ENCODE measurements at regions not wholly inside any gene's neighbourhood (a gene's known extent, or its start where the extent isn't known, plus 50 kb on each side); places are given as distances from the start of the nearest gene placed in this dataset.

DNA sequence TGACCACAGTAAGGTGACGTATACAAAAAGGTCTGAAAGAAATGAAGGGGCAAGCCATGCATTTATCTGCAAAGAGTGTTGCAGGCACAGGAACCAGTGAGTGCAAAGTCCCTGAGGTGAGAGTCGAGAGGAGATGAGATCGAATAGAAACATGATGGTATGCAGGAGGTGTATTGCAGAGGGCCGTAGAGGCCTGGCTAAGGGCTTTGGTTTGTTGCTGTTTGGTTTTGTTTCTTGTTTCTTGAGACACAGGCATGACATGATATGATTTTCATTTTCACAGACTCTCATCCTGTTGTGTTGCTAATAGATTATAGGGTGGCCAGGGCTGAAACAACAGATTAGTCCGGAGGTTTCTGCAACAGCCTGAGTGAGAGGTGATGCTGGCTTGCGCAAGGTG, 80.4 kb downstream of the HSPH1 start:
- TF ChIP-seq PPARA (CRISPR knock-in tag; IDR thresholded peaks at IDR 0.05; ENCODE audit: borderline replicate concordance) (no peak), ESRRG (CRISPR knock-in tag; IDR thresholded peaks at IDR 0.05) (no peak), ISL1 (CRISPR knock-in tag; IDR thresholded peaks at IDR 0.05) (no peak), BACH2 (CRISPR knock-in tag; IDR thresholded peaks at IDR 0.05; ENCODE audit: borderline replicate concordance) (no peak), ARNTL (CRISPR knock-in tag; IDR thresholded peaks at IDR 0.05; ENCODE audit: borderline replicate concordance, low read depth) (no peak), ZFP3 (CRISPR knock-in tag; IDR thresholded peaks at IDR 0.05) (no peak), SNAI2 (CRISPR knock-in tag; IDR thresholded peaks at IDR 0.05) (no peak), TOX (CRISPR knock-in tag; IDR thresholded peaks at IDR 0.05; ENCODE audit: borderline replicate concordance) (no peak), RARB (CRISPR knock-in tag; IDR thresholded peaks at IDR 0.05) (no peak), CSDC2 (CRISPR knock-in tag; IDR thresholded peaks at IDR 0.05) (no peak)
- TF ChIP-seq, protein P1, sequence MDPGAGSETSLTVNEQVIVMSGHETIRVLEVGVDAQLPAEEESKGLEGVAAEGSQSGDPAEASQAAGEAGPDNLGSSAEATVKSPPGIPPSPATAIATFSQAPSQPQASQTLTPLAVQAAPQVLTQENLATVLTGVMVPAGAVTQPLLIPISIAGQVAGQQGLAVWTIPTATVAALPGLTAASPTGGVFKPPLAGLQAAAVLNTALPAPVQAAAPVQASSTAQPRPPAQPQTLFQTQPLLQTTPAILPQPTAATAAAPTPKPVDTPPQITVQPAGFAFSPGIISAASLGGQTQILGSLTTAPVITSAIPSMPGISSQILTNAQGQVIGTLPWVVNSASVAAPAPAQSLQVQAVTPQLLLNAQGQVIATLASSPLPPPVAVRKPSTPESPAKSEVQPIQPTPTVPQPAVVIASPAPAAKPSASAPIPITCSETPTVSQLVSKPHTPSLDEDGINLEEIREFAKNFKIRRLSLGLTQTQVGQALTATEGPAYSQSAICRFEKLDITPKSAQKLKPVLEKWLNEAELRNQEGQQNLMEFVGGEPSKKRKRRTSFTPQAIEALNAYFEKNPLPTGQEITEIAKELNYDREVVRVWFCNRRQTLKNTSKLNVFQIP (CRISPR knock-in tag; IDR thresholded peaks at IDR 0.05; ENCODE audit: borderline replicate concordance, low read depth), result no peak
- TF ChIP-seq, protein P2, sequence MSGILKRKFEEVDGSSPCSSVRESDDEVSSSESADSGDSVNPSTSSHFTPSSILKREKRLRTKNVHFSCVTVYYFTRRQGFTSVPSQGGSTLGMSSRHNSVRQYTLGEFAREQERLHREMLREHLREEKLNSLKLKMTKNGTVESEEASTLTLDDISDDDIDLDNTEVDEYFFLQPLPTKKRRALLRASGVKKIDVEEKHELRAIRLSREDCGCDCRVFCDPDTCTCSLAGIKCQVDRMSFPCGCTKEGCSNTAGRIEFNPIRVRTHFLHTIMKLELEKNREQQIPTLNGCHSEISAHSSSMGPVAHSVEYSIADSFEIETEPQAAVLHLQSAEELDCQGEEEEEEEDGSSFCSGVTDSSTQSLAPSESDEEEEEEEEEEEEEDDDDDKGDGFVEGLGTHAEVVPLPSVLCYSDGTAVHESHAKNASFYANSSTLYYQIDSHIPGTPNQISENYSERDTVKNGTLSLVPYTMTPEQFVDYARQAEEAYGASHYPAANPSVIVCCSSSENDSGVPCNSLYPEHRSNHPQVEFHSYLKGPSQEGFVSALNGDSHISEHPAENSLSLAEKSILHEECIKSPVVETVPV (CRISPR knock-in tag; IDR thresholded peaks at IDR 0.05), result no peak
- no peak for ATAC-seq

DNA sequence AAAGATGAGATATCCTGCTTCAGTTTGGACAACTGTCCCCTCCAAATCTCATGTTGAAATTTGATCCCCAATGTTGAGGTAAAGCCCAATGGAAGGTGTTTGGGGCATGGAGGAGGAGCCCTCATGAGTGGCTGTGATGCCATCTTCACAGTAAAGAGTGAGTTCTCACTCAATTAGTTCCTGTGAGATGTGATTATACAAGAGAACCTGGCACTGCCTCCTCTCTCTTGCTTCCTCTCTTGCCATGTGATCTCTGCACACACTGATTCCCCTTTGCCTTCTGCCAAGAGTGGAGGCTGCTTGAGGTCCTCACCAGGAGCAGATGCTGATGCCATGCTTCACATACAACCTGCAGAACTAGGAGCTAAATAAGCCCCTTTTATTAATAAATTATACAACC, 86.9 kb downstream of the HSPH1 start:
- no peak for ATAC-seq
- no peak for TF ChIP-seq ARNTL (CRISPR knock-in tag; IDR thresholded peaks at IDR 0.05; ENCODE audit: borderline replicate concordance, low read depth)
- TF ChIP-seq ZNF70 (CRISPR knock-in tag; IDR thresholded peaks at IDR 0.05), result no peak
- TF ChIP-seq PPARA (CRISPR knock-in tag; IDR thresholded peaks at IDR 0.05; ENCODE audit: borderline replicate concordance), result no peak
- TF ChIP-seq, protein P1 (CRISPR knock-in tag; IDR thresholded peaks at IDR 0.05; ENCODE audit: borderline replicate concordance, low read depth), result no peak
- no peak for TF ChIP-seq ESRRG (CRISPR knock-in tag; IDR thresholded peaks at IDR 0.05)
- TF ChIP-seq OSR1 (CRISPR knock-in tag; IDR thresholded peaks at IDR 0.05), result no peak
- TF ChIP-seq, protein P3, sequence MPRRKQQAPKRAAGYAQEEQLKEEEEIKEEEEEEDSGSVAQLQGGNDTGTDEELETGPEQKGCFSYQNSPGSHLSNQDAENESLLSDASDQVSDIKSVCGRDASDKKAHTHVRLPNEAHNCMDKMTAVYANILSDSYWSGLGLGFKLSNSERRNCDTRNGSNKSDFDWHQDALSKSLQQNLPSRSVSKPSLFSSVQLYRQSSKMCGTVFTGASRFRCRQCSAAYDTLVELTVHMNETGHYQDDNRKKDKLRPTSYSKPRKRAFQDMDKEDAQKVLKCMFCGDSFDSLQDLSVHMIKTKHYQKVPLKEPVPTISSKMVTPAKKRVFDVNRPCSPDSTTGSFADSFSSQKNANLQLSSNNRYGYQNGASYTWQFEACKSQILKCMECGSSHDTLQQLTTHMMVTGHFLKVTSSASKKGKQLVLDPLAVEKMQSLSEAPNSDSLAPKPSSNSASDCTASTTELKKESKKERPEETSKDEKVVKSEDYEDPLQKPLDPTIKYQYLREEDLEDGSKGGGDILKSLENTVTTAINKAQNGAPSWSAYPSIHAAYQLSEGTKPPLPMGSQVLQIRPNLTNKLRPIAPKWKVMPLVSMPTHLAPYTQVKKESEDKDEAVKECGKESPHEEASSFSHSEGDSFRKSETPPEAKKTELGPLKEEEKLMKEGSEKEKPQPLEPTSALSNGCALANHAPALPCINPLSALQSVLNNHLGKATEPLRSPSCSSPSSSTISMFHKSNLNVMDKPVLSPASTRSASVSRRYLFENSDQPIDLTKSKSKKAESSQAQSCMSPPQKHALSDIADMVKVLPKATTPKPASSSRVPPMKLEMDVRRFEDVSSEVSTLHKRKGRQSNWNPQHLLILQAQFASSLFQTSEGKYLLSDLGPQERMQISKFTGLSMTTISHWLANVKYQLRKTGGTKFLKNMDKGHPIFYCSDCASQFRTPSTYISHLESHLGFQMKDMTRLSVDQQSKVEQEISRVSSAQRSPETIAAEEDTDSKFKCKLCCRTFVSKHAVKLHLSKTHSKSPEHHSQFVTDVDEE (CRISPR knock-in tag; IDR thresholded peaks at IDR 0.05), result no peak
- no peak for TF ChIP-seq ZFP30 (CRISPR knock-in tag; IDR thresholded peaks at IDR 0.05)
- TF ChIP-seq BACH2 (CRISPR knock-in tag; IDR thresholded peaks at IDR 0.05; ENCODE audit: borderline replicate concordance), result no peak
- no peak for TF ChIP-seq TCF4 (CRISPR knock-in tag; IDR thresholded peaks at IDR 0.05; ENCODE audit: borderline replicate concordance)
- no peak for TF ChIP-seq ZNF8 (CRISPR knock-in tag; IDR thresholded peaks at IDR 0.05)
- no peak for TF ChIP-seq TOX (CRISPR knock-in tag; IDR thresholded peaks at IDR 0.05; ENCODE audit: borderline replicate concordance)
- TF ChIP-seq, protein P2 (CRISPR knock-in tag; IDR thresholded peaks at IDR 0.05), result no peak
- no peak for TF ChIP-seq ZC3H10 (CRISPR knock-in tag; IDR thresholded peaks at IDR 0.05)
- TF ChIP-seq ZFP3 (CRISPR knock-in tag; IDR thresholded peaks at IDR 0.05), result no peak
- TF ChIP-seq SNAI2 (CRISPR knock-in tag; IDR thresholded peaks at IDR 0.05), result no peak

DNA sequence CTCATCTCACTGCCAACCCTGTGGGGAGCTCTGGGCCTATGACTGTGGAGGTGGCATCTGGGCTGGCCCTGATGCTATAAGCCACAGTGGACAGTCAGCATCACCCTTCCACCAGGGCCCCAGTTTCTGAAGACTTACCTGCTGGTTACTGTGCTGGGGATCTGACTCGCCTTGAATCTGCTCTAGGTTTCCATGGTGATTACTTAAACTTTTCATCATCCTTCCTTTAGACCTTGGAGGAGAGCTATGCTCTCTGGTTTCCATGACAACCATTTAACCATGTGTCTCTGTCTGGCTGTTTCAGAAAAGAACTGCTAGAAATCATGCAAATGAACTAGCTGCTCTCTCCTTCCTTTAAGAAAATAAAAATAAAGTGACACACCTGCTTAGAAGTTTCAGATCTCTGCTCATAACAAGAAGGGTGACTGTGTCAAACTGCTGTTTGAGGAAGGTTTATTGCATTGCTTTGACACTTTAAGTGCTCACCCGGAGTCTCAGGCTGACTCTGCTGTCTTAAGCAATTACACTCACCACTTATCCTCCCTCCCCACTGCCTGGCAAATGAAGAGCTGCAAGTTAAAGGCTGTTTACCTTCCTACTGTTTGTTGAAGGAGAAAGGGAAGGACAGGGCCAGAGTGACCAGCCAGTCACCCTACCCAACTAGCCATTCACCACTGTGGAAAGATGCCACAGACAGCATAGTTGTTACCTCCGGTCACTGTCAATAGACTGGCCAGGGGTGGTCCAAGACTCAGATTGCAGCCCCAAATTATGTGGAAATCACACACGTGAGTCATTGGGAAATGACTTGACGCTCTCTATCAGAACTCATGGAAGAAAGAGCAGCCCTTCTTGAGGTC, 87.6 kb downstream of the HSPH1 start:
- peak; percentile 84 for ATAC-seq
- TF ChIP-seq ZFP30 (CRISPR knock-in tag; IDR thresholded peaks at IDR 0.05) (no peak), TCF4 (CRISPR knock-in tag; IDR thresholded peaks at IDR 0.05; ENCODE audit: borderline replicate concordance) (no peak), CSDC2 (CRISPR knock-in tag; IDR thresholded peaks at IDR 0.05) (no peak), ZNF8 (CRISPR knock-in tag; IDR thresholded peaks at IDR 0.05) (no peak), ARNTL (CRISPR knock-in tag; IDR thresholded peaks at IDR 0.05; ENCODE audit: borderline replicate concordance, low read depth) (no peak), ZFP3 (CRISPR knock-in tag; IDR thresholded peaks at IDR 0.05) (no peak), ZNF70 (CRISPR knock-in tag; IDR thresholded peaks at IDR 0.05) (no peak), ZC3H10 (CRISPR knock-in tag; IDR thresholded peaks at IDR 0.05) (no peak), TOX (CRISPR knock-in tag; IDR thresholded peaks at IDR 0.05; ENCODE audit: borderline replicate concordance) (no peak), GLIS3 (CRISPR knock-in tag; IDR thresholded peaks at IDR 0.05) (no peak), ISL1 (CRISPR knock-in tag; IDR thresholded peaks at IDR 0.05) (no peak; the same call in 1 of the 2 replicates), BACH2 (CRISPR knock-in tag; IDR thresholded peaks at IDR 0.05; ENCODE audit: borderline replicate concordance) (no peak)
- TF ChIP-seq, protein P4, sequence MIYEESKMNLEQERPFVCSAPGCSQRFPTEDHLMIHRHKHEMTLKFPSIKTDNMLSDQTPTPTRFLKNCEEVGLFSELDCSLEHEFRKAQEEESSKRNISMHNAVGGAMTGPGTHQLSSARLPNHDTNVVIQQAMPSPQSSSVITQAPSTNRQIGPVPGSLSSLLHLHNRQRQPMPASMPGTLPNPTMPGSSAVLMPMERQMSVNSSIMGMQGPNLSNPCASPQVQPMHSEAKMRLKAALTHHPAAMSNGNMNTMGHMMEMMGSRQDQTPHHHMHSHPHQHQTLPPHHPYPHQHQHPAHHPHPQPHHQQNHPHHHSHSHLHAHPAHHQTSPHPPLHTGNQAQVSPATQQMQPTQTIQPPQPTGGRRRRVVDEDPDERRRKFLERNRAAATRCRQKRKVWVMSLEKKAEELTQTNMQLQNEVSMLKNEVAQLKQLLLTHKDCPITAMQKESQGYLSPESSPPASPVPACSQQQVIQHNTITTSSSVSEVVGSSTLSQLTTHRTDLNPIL (CRISPR knock-in tag; IDR thresholded peaks at IDR 0.05; ENCODE audit: low read depth), result no peak
- TF ChIP-seq, protein P2 (CRISPR knock-in tag; IDR thresholded peaks at IDR 0.05), result no peak
